HCT116 (cell line): ENCODE measurements at regions not wholly inside any gene's neighbourhood (a gene's known extent, or its start where the extent isn't known, plus 50 kb on each side); places are given as distances from the start of the nearest gene placed in this dataset.

Experiments
- ATAC-seq: fragments of 200-7000 bp; cut with Tn5 transposase; 2 replicates; pipeline ENCODE4 v1.9.1; 2020; ENCODE audit warnings: mild to moderate bottlenecking, moderate library complexity
- BruUV-seq: library from RNA; stranded (reverse); fragments of 400-500 nt; replicated peaks from 2 replicates; lab custom pipeline; 2021; lab: Mats Ljungman, UMichigan
- CTCF ChIA-PET: fragments of 300-600 bp; sonication (Branson Sonifier 250); formaldehyde crosslinking; loops from one replicate; lab custom pipeline; 2021; ENCODE audit warnings: antibody characterized with exemption; lab: Charles Lee
- POLR2A ChIA-PET: fragments of 300-600, 350-600 bp; sonication (Branson Sonifier 250); formaldehyde crosslinking; loops from one replicate; lab custom pipeline; 2021; ENCODE audit warnings: antibody characterized with exemption; lab: Charles Lee
- RAD21 ChIA-PET, 2 experiments: fragments of 300-600 bp; sonication (Branson Sonifier 250); formaldehyde crosslinking; loops; one replicate each; lab custom pipeline; 2023; ENCODE audit warnings: low total read pairs in 2 of 2; ENCODE audit not compliant: uncharacterized antibody in 2 of 2, unreplicated experiment in 2 of 2, low non-redundant PET in 1 of 2; lab: Charles Lee
- DNase-seq: peaks from one replicate; pipeline ENCODE4 v3.0.0-alpha.2; 2010; ENCODE audit warnings: low read depth, low spot score
- H2AFZ ChIP-seq: fragments of 200-600 bp; shearing (Covaris generic), sonication (generic); 2 replicates; pipeline ENCODE4 v1.6.1; 2017; ENCODE audit warnings: low read depth, mixed run types, mixed read lengths, antibody characterized with exemption, low read length; ENCODE audit not compliant: poor library complexity, severe bottlenecking
- H3K27ac ChIP-seq: 2 replicates; pipeline ENCODE4 v1.5.1; 2012; ENCODE audit warnings: low read depth, low read length
- H3K27me3 ChIP-seq: fragments of 200-600 bp; sonication (generic); 2 replicates; pipeline ENCODE4 v1.6.1; 2016; ENCODE audit warnings: mixed run types, low read length, mixed read lengths; ENCODE audit not compliant: insufficient read depth
- H3K36me3 ChIP-seq, 2 experiments: fragments of 200-500 bp in 1 of 2; fragments of 200-600 bp in 1 of 2; sonication (Bioruptor generic) in 1 of 2; sonication (generic) in 1 of 2; 2 replicates each; pipeline versions ENCODE4 v1.5.1 to v1.6.1; 2014 to 2016; ENCODE audit warnings: low read length in 2 of 2, inconsistent platforms in 1 of 2, mixed read lengths in 1 of 2, mixed run types in 1 of 2; ENCODE audit not compliant: insufficient read depth in 2 of 2, control insufficient read depth in 1 of 2
- H3K4me1 ChIP-seq, 2 experiments: fragments of 200-600 bp in 1 of 2; sonication (generic) in 1 of 2; 2 replicates each; pipeline versions ENCODE4 v1.5.1 to v1.6.1; 2012 to 2017; ENCODE audit warnings: low read length in 2 of 2, inconsistent platforms in 1 of 2, mild to moderate bottlenecking in 1 of 2, mixed read lengths in 1 of 2, mixed run types in 1 of 2, moderate library complexity in 1 of 2; ENCODE audit not compliant: insufficient read depth in 2 of 2, control insufficient read depth in 1 of 2
- H3K4me2 ChIP-seq: fragments of 200-600 bp; sonication (generic); 2 replicates; pipeline ENCODE4 v1.6.1; 2017; ENCODE audit warnings: mixed run types, low read length, mixed read lengths
- H3K4me3 ChIP-seq, 2 experiments: fragments of 200-600 bp in 1 of 2; sonication (generic) in 1 of 2; replicated peaks in 1 of 2; 2 replicates each; pipeline ENCODE4 v1.5.1; 2011 to 2016; ENCODE audit warnings: low read length in 2 of 2, control low read depth in 1 of 2, low read depth in 1 of 2, mild to moderate bottlenecking in 1 of 2, mixed read lengths in 1 of 2, mixed run types in 1 of 2
- H3K79me2 ChIP-seq: fragments of 200-600 bp; sonication (generic); 2 replicates; pipeline ENCODE4 v1.6.1; 2017; ENCODE audit warnings: mild to moderate bottlenecking, mixed run types, low read length, moderate library complexity, mixed read lengths; ENCODE audit not compliant: insufficient read depth
- H3K9ac ChIP-seq: fragments of 200-600 bp; sonication (generic); 2 replicates; pipeline ENCODE4 v1.6.1; 2016; ENCODE audit warnings: low read length, mixed read lengths
- H3K9me2 ChIP-seq: fragments of 200-600 bp; sonication (generic), shearing (Covaris generic); 2 replicates; pipeline ENCODE4 v1.6.1; 2017; ENCODE audit warnings: mixed run types, mild to moderate bottlenecking, moderate library complexity; ENCODE audit not compliant: insufficient read depth
- H3K9me3 ChIP-seq, 2 experiments: fragments of 200-500 bp in 1 of 2; fragments of 200-600 bp in 1 of 2; sonication (Bioruptor generic) in 1 of 2; sonication (generic) in 1 of 2; 2 replicates each; pipeline ENCODE4 v1.6.1; 2014 to 2017; ENCODE audit warnings: low read length in 2 of 2, mixed read lengths in 2 of 2, inconsistent platforms in 1 of 2, low read depth in 1 of 2, mild to moderate bottlenecking in 1 of 2, mixed run types in 1 of 2, moderate library complexity in 1 of 2; ENCODE audit not compliant: control insufficient read depth in 1 of 2, insufficient read depth in 1 of 2
- H4K20me1 ChIP-seq: fragments of 200-600 bp; sonication (generic), shearing (Covaris generic); 2 replicates; pipeline ENCODE4 v1.6.1; 2017; ENCODE audit warnings: mixed run types, mild to moderate bottlenecking, moderate library complexity; ENCODE audit not compliant: insufficient read depth
- FOSL1 ChIP-seq: IDR thresholded peaks from 2 replicates; pipeline ENCODE4 v1.6.1; 2012; ENCODE audit warnings: low read depth
- MAX ChIP-seq: IDR thresholded peaks from 2 replicates; pipeline ENCODE4 v1.6.1; 2012
- RAD21 ChIP-seq: IDR thresholded peaks from 2 replicates; pipeline ENCODE4 v1.6.1; 2012; ENCODE audit warnings: low read depth, mild to moderate bottlenecking
- SRF ChIP-seq: IDR thresholded peaks from 2 replicates; pipeline ENCODE4 v1.6.1; 2012; ENCODE audit warnings: low read depth
- ZBTB33 ChIP-seq: IDR thresholded peaks from 2 replicates; pipeline ENCODE4 v1.6.1; 2011; ENCODE audit warnings: mild to moderate bottlenecking, low read length, moderate library complexity; ENCODE audit not compliant: insufficient replicate concordance; ENCODE audit errors: extremely low read depth
- intact Hi-C: fragments of 100-400 bp; cut with micrococcal nuclease; formaldehyde crosslinking; loops from 2 replicates; pipeline ENCODE4 v1.10.0; 2022

GRCh38 chr15:62244762-62245161 lies 79.7 kb upstream of the C2CD4B start:
- H3K4me1 ChIP-seq, result 0 out of 4 replicates have a peak, but pooled peaks cover 0 to 2% of the 10 kb centered on the region in 2 experiments
- no peaks in the 10 kb centered on the region for H3K9me2 ChIP-seq
- no peaks in the 10 kb centered on the region for H3K9me3 ChIP-seq
- DNase-seq (no peak), ATAC-seq (no peak)
- H4K20me1 ChIP-seq, result no peaks in the 10 kb centered on the region
- H3K4me3 ChIP-seq, result no peak overlapping the region
- H3K36me3 ChIP-seq, result no peaks in the 10 kb centered on the region
- ChIA-PET RAD21 (no interaction called here), POLR2A (no interaction called here), CTCF (interaction anchor here (1.1 kb wide), 1 partner anchor 119 kb away, joined by 3 read pairs; no protein-coding TSS in a partner anchor)
- no peaks in the 10 kb centered on the region for H3K27me3 ChIP-seq
- TF ChIP-seq ZBTB33 (no peak), RAD21 (0 out of 2 replicates have a peak, but pooled peaks have one; percentile 3)
- H3K79me2 ChIP-seq, result no peaks in the 10 kb centered on the region
- intact Hi-C loops, result no loop called here
- BruUV-seq, result no TSS peak
- no peak overlapping the region for H3K4me2 ChIP-seq
- no peak overlapping the region for H2AFZ ChIP-seq
- no peak overlapping the region for H3K27ac ChIP-seq
- H3K9ac ChIP-seq, result no peak overlapping the region

- Histone ChIP-seq H3K4me2 (no peak overlapping the region), H3K36me3 (no peaks in the 10 kb centered on the region), H3K27ac (no peak overlapping the region), H3K4me3 (no peak overlapping the region), H3K4me1 (no peaks in the 10 kb centered on the region), H3K9me3 (no peaks in the 10 kb centered on the region), H3K9ac (no peak overlapping the region), H3K79me2 (no peaks in the 10 kb centered on the region), H3K9me2 (no peaks in the 10 kb centered on the region), H4K20me1 (no peaks in the 10 kb centered on the region), H3K27me3 (no peaks in the 10 kb centered on the region; the same call in 1 of the 2 replicates), H2AFZ (no peak overlapping the region)
- POLR2A ChIA-PET, result no interaction called here
- TF ChIP-seq FOSL1 (no peak), MAX (no peak), SRF (no peak)
- intact Hi-C loops, result no loop called here
- RAD21 ChIA-PET, result no interaction called here
- CTCF ChIA-PET, result no interaction called here
- ATAC-seq (no peak), DNase-seq (no peak)
- BruUV-seq, result no TSS peak
These were observed 83.3 kb upstream of the C2CD4B start for GRCh38 chr15:62248277-62248984.
